Calu3 (cell line): ENCODE measurements at regions not wholly inside any gene's neighbourhood (a gene's known extent, or its start where the extent isn't known, plus 50 kb on each side); places are given as distances from the start of the nearest gene placed in this dataset.

Source experiments
- BruUV-seq: library from RNA; stranded (reverse); fragments of 400-500 nt; replicated peaks from 2 replicates; lab custom pipeline; 2021; lab: Mats Ljungman, UMichigan
- CTCF ChIA-PET: fragments of 300-600 bp; sonication (Branson Sonifier 250); formaldehyde crosslinking; loops from one replicate; lab custom pipeline; 2022; ENCODE audit warnings: antibody characterized with exemption; lab: Charles Lee
- DNase-seq: peaks from one replicate; pipeline ENCODE4 v3.0.0; 2022
- H3K27ac Mint-ChIP-seq: one replicate; pipeline ENCODE4 v1.8.0; 2022; ENCODE audit warnings: mixed read lengths; ENCODE audit not compliant: unreplicated experiment
- H3K27me3 Mint-ChIP-seq: one replicate; pipeline ENCODE4 v1.8.0; 2022; ENCODE audit warnings: mixed read lengths; ENCODE audit not compliant: unreplicated experiment
- H3K36me3 Mint-ChIP-seq: one replicate; pipeline ENCODE4 v1.8.0; 2022; ENCODE audit warnings: mild to moderate bottlenecking, moderate library complexity, mixed read lengths; ENCODE audit not compliant: insufficient read depth, unreplicated experiment
- H3K4me1 Mint-ChIP-seq: one replicate; pipeline ENCODE4 v1.8.0; 2022; ENCODE audit warnings: mild to moderate bottlenecking, low read depth, mixed read lengths; ENCODE audit not compliant: unreplicated experiment
- H3K4me3 Mint-ChIP-seq: one replicate; pipeline ENCODE4 v1.8.0; 2022; ENCODE audit warnings: mild to moderate bottlenecking, low read depth, moderate library complexity, mixed read lengths; ENCODE audit not compliant: unreplicated experiment
- H3K9me3 Mint-ChIP-seq: one replicate; pipeline ENCODE4 v1.8.0; 2022; ENCODE audit warnings: low read depth, mixed read lengths; ENCODE audit not compliant: unreplicated experiment
- intact Hi-C: fragments of 100-400 bp; cut with micrococcal nuclease; formaldehyde crosslinking; loops from one replicate; pipeline ENCODE4 v1.10.0; 2022; ENCODE audit not compliant: unreplicated experiment
- TF ChIP-seq, protein P1 (sequence below): fragments of 200-600 bp; IDR thresholded peaks from one replicate; pipeline ENCODE4 v1.8.0; 2022; ENCODE audit warnings: antibody characterized with exemption; ENCODE audit not compliant: unreplicated experiment

DNA sequence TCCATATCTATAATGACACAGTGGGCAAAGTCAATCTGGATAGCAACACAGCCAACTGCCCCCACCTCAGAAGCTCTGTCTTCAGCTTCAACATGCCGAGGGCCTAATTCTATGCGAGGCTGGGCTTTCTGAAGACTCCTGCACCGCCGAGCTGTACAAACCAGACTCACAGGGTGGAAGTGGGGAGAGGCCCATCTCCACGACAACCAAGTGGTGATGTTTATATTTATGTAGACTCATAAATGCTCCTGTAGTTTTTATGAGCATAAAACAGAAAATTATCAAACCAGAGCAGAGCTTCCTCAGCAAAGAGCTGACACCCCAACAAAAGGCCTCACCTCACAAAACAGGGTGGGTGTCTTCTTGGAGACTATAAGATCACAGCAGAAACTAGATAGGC lies 77.0 kb upstream of the LGALSL start:
- TF ChIP-seq, protein P1, sequence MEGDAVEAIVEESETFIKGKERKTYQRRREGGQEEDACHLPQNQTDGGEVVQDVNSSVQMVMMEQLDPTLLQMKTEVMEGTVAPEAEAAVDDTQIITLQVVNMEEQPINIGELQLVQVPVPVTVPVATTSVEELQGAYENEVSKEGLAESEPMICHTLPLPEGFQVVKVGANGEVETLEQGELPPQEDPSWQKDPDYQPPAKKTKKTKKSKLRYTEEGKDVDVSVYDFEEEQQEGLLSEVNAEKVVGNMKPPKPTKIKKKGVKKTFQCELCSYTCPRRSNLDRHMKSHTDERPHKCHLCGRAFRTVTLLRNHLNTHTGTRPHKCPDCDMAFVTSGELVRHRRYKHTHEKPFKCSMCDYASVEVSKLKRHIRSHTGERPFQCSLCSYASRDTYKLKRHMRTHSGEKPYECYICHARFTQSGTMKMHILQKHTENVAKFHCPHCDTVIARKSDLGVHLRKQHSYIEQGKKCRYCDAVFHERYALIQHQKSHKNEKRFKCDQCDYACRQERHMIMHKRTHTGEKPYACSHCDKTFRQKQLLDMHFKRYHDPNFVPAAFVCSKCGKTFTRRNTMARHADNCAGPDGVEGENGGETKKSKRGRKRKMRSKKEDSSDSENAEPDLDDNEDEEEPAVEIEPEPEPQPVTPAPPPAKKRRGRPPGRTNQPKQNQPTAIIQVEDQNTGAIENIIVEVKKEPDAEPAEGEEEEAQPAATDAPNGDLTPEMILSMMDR, result no peak
- intact Hi-C loops, result no loop called here
- Mint-ChIP-seq H3K4me1 (peaks cover 19% of the 10 kb centered on the region), H3K27ac (no peak overlapping the region), H3K27me3 (peaks cover 23% of the 10 kb centered on the region), H3K4me3 (no peak overlapping the region), H3K9me3 (no peaks in the 10 kb centered on the region), H3K36me3 (no peaks in the 10 kb centered on the region)
- BruUV-seq, result no TSS peak
- no peak for DNase-seq
- CTCF ChIA-PET, result interaction anchor here (0.8 kb wide), 1 partner anchor 46 kb away, joined by 3 read pairs; no protein-coding TSS in a partner anchor

DNA sequence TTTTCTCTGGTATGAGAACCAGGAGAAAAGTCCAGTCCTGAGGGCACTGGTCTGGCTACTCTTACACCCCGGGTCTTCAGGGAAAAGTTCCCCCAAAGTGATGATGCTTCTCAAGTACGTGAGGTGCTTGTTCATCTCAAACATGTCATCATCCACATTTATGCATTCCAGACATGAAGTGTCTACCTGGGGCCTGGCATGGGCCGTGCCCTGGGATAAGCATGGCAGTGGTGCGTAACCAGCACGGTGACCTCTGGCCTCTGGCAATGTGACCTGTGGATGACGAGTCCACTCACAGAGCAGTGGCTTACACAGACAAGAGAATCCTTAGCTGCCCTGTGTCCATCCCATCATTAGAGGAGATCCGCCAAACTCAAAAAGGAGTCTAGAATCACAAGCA lies 74.8 kb upstream of the LGALSL start:
- Mint-ChIP-seq H3K4me1 (peaks cover 7% of the 10 kb centered on the region), H3K27ac (no peak overlapping the region), H3K4me3 (no peak overlapping the region), H3K27me3 (peaks cover 23% of the 10 kb centered on the region), H3K9me3 (no peaks in the 10 kb centered on the region), H3K36me3 (no peaks in the 10 kb centered on the region)
- BruUV-seq, result no TSS peak
- CTCF ChIA-PET, result no interaction called here
- TF ChIP-seq, protein P1, result no peak
- intact Hi-C loops, result no loop called here
- DNase-seq, result no peak

DNA sequence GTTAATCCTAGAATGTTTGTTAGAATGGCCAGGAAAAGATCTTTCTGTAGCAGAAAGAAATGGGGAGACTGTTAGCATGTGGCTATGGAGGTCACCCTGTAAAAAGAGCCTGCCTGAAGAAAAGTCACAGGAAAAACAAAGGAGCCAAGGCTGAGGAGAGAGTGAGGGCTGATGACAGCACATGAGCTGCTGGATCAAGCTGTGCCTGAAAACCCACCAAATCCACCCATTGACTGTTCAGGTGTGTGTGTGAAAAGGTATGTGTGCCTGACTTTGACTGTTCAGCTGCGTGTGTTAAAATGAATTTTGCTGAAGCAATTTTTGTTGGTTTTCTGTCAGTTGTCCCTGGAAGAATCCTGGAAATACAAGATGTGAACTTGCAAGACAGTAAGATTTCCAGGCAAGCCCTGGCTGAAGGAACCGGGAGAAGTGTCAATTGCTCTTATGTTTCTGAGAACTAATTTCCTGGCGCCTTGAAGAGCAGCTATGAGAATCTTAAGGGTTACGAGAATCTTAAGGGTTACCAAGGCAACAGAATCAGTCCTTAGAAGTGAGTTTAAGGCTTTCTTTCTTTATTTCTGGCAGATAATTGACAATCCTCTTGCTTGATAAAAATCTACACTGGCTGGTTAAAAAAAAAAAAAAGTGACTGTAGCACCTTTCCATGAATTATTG lies 73.0 kb upstream of the LGALSL start:
- Mint-ChIP-seq H3K36me3 (no peaks in the 10 kb centered on the region), H3K4me3 (no peak overlapping the region), H3K27ac (no peak overlapping the region), H3K9me3 (no peaks in the 10 kb centered on the region), H3K27me3 (peaks cover 23% of the 10 kb centered on the region), H3K4me1 (no peaks in the 10 kb centered on the region)
- no peak for DNase-seq
- intact Hi-C loops, result no loop called here
- BruUV-seq, result no TSS peak
- CTCF ChIA-PET, result interaction anchor here (0.7 kb wide), 1 partner anchor 856 kb away, joined by 3 read pairs; no protein-coding TSS in a partner anchor
- TF ChIP-seq, protein P1, result no peak

DNA sequence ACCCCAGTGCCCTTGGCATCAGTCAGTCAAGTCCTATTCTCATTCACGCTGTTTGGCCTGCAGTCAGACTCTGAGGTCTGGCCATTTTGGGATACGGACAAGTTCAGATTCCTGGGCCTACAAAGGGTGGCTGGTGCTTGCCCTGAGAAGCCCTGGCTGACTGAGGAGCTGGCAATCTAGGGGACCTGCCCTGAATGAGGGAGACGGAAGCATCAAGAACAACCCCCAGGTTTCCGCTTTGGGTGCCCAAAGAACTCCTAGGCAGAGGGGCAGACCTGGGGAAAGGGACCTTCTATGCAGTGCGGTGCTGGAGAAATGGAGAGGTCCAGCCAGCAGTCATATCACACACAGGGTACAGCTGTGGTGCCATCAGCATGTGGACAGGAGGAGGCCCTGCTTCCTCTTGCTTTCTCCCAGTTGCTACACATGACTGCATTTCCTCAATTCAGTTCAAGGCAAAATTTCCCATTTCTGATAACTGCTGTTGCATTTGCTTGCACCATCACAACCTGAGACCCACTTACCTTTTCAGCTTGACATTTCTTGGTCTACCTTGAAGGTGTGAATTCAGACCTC lies 70.9 kb upstream of the LGALSL start:
- TF ChIP-seq, protein P1, result no peak
- Mint-ChIP-seq H3K27ac (no peak overlapping the region), H3K9me3 (peaks cover 3% of the 10 kb centered on the region), H3K36me3 (no peaks in the 10 kb centered on the region), H3K4me3 (no peak overlapping the region), H3K27me3 (peaks cover 23% of the 10 kb centered on the region), H3K4me1 (no peaks in the 10 kb centered on the region)
- CTCF ChIA-PET, result no interaction called here
- intact Hi-C loops, result no loop called here
- no TSS peak for BruUV-seq
- DNase-seq, result no peak
